ENCODE measurements at regions not wholly inside any gene's neighbourhood (a gene's known extent, or its start where the extent isn't known, plus 50 kb on each side); places are given as distances from the start of the nearest gene placed in this dataset.

DNA sequence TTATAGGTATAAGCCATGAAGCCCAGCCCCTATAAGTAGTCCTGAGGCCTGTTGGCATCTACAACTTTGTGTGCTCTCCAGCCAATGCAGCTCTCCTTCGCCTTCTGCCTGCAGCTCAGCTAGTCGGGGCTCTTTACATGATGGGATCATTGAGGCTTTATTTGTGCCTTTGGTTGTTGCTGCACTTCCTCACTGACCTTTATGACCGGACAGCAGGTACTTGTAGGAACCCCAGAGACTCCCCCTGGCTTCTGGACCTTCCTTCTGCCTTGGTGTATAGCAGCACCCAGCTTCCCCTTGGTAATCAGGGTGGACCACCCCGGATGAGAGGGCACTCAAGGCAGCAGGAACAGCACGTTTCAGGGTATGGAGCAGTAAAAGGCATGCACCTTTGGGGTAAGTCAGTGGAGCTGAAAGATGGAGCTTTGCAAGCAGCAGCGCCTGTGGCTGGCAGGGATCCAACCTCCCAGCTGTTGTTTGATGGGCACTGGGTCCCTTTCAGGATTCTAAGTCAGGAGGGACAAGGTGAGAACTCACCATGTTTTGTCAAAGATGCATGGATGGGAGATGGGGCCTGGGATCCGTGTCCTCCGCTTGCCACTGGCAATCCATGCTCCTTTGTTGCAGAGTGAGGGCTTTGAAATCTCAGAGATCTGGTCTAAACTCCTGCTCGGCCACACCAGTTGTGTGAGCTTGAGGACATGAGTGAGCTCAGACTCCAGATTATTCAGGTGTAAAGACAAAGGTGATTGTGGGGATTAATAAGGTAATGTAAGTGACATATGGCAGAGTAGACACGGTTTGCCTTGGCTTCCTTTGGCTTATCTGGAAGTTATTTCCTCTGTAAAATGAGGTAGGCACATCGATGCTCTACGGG lies 65.1 kb upstream of the KLF13 start:
- Histone ChIP-seq H2AFZ (ENCODE audit: low read depth, low read length) (no peak overlapping the region), H3K27me3 (ENCODE audit: insufficient read depth, low read depth, low read length) (no peaks in the 10 kb centered on the region), H3K9ac (ENCODE audit: low read length) (no peak overlapping the region), H3K36me3 (ENCODE audit: insufficient read depth, low read length) (no peaks in the 10 kb centered on the region), H4K20me1 (ENCODE audit: insufficient read depth) (no peaks in the 10 kb centered on the region), H3K9me2 (ENCODE audit: insufficient read depth, low read length) (no peaks in the 10 kb centered on the region), H3K79me2 (replicated peaks; ENCODE audit: insufficient read depth, low read length) (no peaks in the 10 kb centered on the region), H3K9me3 (ENCODE audit: low read length) (peaks cover 4% of the 10 kb centered on the region), H3F3A (ENCODE audit: insufficient read depth, low read length, poor library complexity, severe bottlenecking) (no peaks in the 10 kb centered on the region), H3K4me3 (ENCODE audit: low read length) (no peak overlapping the region), H3K27ac (ENCODE audit: low read length) (no peak overlapping the region), H3K4me2 (ENCODE audit: low read length) (no peak overlapping the region)
- TF ChIP-seq SMC3 (conservative IDR thresholded peaks at IDR 0.05; ENCODE audit: poor library complexity), result no peak
- TF ChIP-seq, protein P1, sequence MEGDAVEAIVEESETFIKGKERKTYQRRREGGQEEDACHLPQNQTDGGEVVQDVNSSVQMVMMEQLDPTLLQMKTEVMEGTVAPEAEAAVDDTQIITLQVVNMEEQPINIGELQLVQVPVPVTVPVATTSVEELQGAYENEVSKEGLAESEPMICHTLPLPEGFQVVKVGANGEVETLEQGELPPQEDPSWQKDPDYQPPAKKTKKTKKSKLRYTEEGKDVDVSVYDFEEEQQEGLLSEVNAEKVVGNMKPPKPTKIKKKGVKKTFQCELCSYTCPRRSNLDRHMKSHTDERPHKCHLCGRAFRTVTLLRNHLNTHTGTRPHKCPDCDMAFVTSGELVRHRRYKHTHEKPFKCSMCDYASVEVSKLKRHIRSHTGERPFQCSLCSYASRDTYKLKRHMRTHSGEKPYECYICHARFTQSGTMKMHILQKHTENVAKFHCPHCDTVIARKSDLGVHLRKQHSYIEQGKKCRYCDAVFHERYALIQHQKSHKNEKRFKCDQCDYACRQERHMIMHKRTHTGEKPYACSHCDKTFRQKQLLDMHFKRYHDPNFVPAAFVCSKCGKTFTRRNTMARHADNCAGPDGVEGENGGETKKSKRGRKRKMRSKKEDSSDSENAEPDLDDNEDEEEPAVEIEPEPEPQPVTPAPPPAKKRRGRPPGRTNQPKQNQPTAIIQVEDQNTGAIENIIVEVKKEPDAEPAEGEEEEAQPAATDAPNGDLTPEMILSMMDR (IDR thresholded peaks at IDR 0.05; ENCODE audit: poor library complexity, severe bottlenecking), result no peak
- no peak for TF ChIP-seq EP300 (conservative IDR thresholded peaks at IDR 0.05; ENCODE audit: poor library complexity, severe bottlenecking)
- no peak for TF ChIP-seq MXI1 (conservative IDR thresholded peaks at IDR 0.05; ENCODE audit: poor library complexity, severe bottlenecking)
- TF ChIP-seq RAD21 (conservative IDR thresholded peaks at IDR 0.05), result no peak

DNA sequence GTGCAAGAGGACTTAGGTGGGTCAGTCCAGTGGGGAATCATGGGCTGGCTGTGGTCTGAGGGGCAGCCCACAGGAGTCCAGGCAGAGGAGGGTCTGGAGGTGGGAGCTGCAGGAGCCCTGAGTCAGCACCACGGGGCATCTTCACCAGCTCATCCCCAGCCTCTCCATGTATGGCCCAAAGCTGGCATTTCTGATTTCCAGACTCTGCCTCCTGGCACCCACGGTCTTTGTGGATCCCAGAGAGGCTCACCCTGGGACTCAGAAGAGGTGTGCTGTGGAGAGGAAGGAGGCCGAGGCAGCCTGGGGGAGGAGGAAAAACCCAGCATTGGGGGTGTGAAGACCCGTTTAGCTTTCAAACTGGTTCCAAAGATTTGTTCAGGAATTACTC lies 64.5 kb upstream of the KLF13 start:
- no peaks in the 10 kb centered on the region for H3K27me3 ChIP-seq (ENCODE audit: insufficient read depth, low read depth, low read length)
- no peaks in the 10 kb centered on the region for H3K79me2 ChIP-seq (replicated peaks; ENCODE audit: insufficient read depth, low read length)
- no peak overlapping the region for H2AFZ ChIP-seq (ENCODE audit: low read depth, low read length)
- no peak overlapping the region for H3K27ac ChIP-seq (ENCODE audit: low read length)
- peaks cover 4% of the 10 kb centered on the region for H3K9me3 ChIP-seq (ENCODE audit: low read length)
- H3K9ac ChIP-seq (ENCODE audit: low read length), result no peak overlapping the region
- no peaks in the 10 kb centered on the region for H3K36me3 ChIP-seq (ENCODE audit: insufficient read depth, low read length)
- no peaks in the 10 kb centered on the region for H3K9me2 ChIP-seq (ENCODE audit: insufficient read depth, low read length)
- TF ChIP-seq TAF1 (IDR thresholded peaks at IDR 0.05; ENCODE audit: low read depth) (no peak), SMC3 (conservative IDR thresholded peaks at IDR 0.05; ENCODE audit: poor library complexity) (no peak), MXI1 (conservative IDR thresholded peaks at IDR 0.05; ENCODE audit: poor library complexity, severe bottlenecking) (no peak), EZH2 (IDR thresholded peaks at IDR 0.05; ENCODE audit: borderline replicate concordance, insufficient read depth, low read length, poor library complexity, severe bottlenecking) (no peak), EP300 (conservative IDR thresholded peaks at IDR 0.05; ENCODE audit: poor library complexity, severe bottlenecking) (no peak), RAD21 (conservative IDR thresholded peaks at IDR 0.05) (no peak), POLR2AphosphoS5 (IDR thresholded peaks at IDR 0.05) (no peak)
- TF ChIP-seq, protein P2, sequence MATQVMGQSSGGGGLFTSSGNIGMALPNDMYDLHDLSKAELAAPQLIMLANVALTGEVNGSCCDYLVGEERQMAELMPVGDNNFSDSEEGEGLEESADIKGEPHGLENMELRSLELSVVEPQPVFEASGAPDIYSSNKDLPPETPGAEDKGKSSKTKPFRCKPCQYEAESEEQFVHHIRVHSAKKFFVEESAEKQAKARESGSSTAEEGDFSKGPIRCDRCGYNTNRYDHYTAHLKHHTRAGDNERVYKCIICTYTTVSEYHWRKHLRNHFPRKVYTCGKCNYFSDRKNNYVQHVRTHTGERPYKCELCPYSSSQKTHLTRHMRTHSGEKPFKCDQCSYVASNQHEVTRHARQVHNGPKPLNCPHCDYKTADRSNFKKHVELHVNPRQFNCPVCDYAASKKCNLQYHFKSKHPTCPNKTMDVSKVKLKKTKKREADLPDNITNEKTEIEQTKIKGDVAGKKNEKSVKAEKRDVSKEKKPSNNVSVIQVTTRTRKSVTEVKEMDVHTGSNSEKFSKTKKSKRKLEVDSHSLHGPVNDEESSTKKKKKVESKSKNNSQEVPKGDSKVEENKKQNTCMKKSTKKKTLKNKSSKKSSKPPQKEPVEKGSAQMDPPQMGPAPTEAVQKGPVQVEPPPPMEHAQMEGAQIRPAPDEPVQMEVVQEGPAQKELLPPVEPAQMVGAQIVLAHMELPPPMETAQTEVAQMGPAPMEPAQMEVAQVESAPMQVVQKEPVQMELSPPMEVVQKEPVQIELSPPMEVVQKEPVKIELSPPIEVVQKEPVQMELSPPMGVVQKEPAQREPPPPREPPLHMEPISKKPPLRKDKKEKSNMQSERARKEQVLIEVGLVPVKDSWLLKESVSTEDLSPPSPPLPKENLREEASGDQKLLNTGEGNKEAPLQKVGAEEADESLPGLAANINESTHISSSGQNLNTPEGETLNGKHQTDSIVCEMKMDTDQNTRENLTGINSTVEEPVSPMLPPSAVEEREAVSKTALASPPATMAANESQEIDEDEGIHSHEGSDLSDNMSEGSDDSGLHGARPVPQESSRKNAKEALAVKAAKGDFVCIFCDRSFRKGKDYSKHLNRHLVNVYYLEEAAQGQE (IDR thresholded peaks at IDR 0.05; ENCODE audit: borderline replicate concordance), result no peak
- TF ChIP-seq, protein P1 (IDR thresholded peaks at IDR 0.05; ENCODE audit: poor library complexity, severe bottlenecking), result no peak
- no peak overlapping the region for H3K4me3 ChIP-seq (ENCODE audit: low read length)
- H3K4me2 ChIP-seq (ENCODE audit: low read length), result no peak overlapping the region
- H4K20me1 ChIP-seq (ENCODE audit: insufficient read depth), result no peaks in the 10 kb centered on the region
- H3F3A ChIP-seq (ENCODE audit: insufficient read depth, low read length, poor library complexity, severe bottlenecking), result no peaks in the 10 kb centered on the region
